ENCODE measurements at regions not wholly inside any gene's neighbourhood (a gene's known extent, or its start where the extent isn't known, plus 50 kb on each side); places are given as distances from the start of the nearest gene placed in this dataset.
"Not testable (repeated sequence)": the region's sequence is repeated elsewhere in the genome, so short reads cannot be mapped to it uniquely, and the experiment has no call there.

- no peak overlapping the region for H3K27ac Mint-ChIP-seq
- DNase-seq, result no peak
- no peaks in the 10 kb centered on the region for H3K4me1 Mint-ChIP-seq
- no peaks in the 10 kb centered on the region for H3K36me3 Mint-ChIP-seq
- peaks cover 0 to 21% (median 7%) of the 10 kb centered on the region in 6 donors for H3K9me3 Mint-ChIP-seq
- H3K4me3 Mint-ChIP-seq, result no peak overlapping the region
- peaks cover 0 to 1% (median 0%) of the 10 kb centered on the region in 3 donors for H3K27me3 Mint-ChIP-seq (ENCODE audit: low read depth in 3 of 3)
Measured at GRCh38 chr1:104648269-104648691, 898.6 kb downstream of the AMY1C start.

- H3K27ac Mint-ChIP-seq, result not testable (repeated sequence)
Measured at GRCh38 chr1:104664374-104664773, 914.7 kb downstream of the AMY1C start.

GRCh38 chr1:104665300-104665699 lies 915.6 kb downstream of the AMY1C start:
- H3K36me3 Mint-ChIP-seq, result peaks cover 0 to 3% (median 2%) of the 10 kb centered on the region in 3 donors
- peaks cover 9 to 41% (median 25%) of the 10 kb centered on the region in 6 donors for H3K9me3 Mint-ChIP-seq
- no peak for DNase-seq
- H3K4me3 Mint-ChIP-seq, result no peak overlapping the region
- no peak overlapping the region for H3K27ac Mint-ChIP-seq
- no peaks in the 10 kb centered on the region for H3K27me3 Mint-ChIP-seq (ENCODE audit: low read depth in 3 of 3)
- H3K4me1 Mint-ChIP-seq, result no peaks in the 10 kb centered on the region

More at GRCh38 chr1:104664374-104664773, 914.7 kb downstream of the AMY1C start:
- H3K9me3 Mint-ChIP-seq, result peaks cover 9 to 33% (median 22%) of the 10 kb centered on the region in 6 donors
- H3K36me3 Mint-ChIP-seq; H3K4me3 Mint-ChIP-seq; DNase-seq; H3K27me3 Mint-ChIP-seq (ENCODE audit: low read depth in 3 of 3); H3K4me1 Mint-ChIP-seq: not testable (repeated sequence)

- no peak overlapping the region for H3K27ac Mint-ChIP-seq
- peaks cover 0 to 3% (median 0%) of the 10 kb centered on the region in 3 donors for H3K36me3 Mint-ChIP-seq
- H3K4me3 Mint-ChIP-seq, result no peak overlapping the region
- DNase-seq, result no peak
- no peaks in the 10 kb centered on the region for H3K27me3 Mint-ChIP-seq (ENCODE audit: low read depth in 3 of 3)
- no peaks in the 10 kb centered on the region for H3K4me1 Mint-ChIP-seq
- peaks cover 9 to 48% (median 15%) of the 10 kb centered on the region in 6 donors for H3K9me3 Mint-ChIP-seq
Measured at GRCh38 chr1:104671684-104672353, 922.1 kb downstream of the AMY1C start.

GRCh38 chr1:104699433-104699832 lies 949.7 kb downstream of the AMY1C start:
- peaks cover 17 to 60% (median 38%) of the 10 kb centered on the region in 6 donors for H3K9me3 Mint-ChIP-seq
- H3K27me3 Mint-ChIP-seq (ENCODE audit: low read depth in 3 of 3), result peaks cover 0 to 2% (median 1%) of the 10 kb centered on the region in 3 donors
- no peaks in the 10 kb centered on the region for H3K36me3 Mint-ChIP-seq
- H3K4me3 Mint-ChIP-seq, result no peak overlapping the region
- H3K27ac Mint-ChIP-seq, result no peak overlapping the region
- DNase-seq, result no peak
- H3K4me1 Mint-ChIP-seq, result no peaks in the 10 kb centered on the region

GRCh38 chr1:104702731-104703130 lies 953.0 kb downstream of the AMY1C start:
- Mint-ChIP-seq H3K4me3 (no peak overlapping the region), H3K9me3 (peaks cover 11 to 36% (median 22%) of the 10 kb centered on the region in 6 donors)

GRCh38 chr1:104706631-104707147 lies 957.0 kb downstream of the AMY1C start:
- H3K36me3 Mint-ChIP-seq, result no peaks in the 10 kb centered on the region
- no peaks in the 10 kb centered on the region for H3K4me1 Mint-ChIP-seq
- no peak overlapping the region for H3K27ac Mint-ChIP-seq
- H3K9me3 Mint-ChIP-seq, result peaks cover 16 to 55% (median 29%) of the 10 kb centered on the region in 6 donors
- H3K27me3 Mint-ChIP-seq (ENCODE audit: low read depth in 3 of 3), result no peaks in the 10 kb centered on the region
- DNase-seq, result no peak
- H3K4me3 Mint-ChIP-seq, result no peak overlapping the region

More at GRCh38 chr1:104702731-104703130, 953.0 kb downstream of the AMY1C start:
- DNase-seq, result no peak
- peaks cover 0 to 1% (median 0%) of the 10 kb centered on the region in 3 donors for H3K27me3 Mint-ChIP-seq (ENCODE audit: low read depth in 3 of 3)
- H3K36me3 Mint-ChIP-seq, result no peaks in the 10 kb centered on the region
- no peak overlapping the region for H3K27ac Mint-ChIP-seq
- H3K4me1 Mint-ChIP-seq, result no peaks in the 10 kb centered on the region

GRCh38 chr1:104718752-104719151 lies 969.1 kb downstream of the AMY1C start:
- Mint-ChIP-seq H3K9me3 (peaks cover 7 to 40% (median 28%) of the 10 kb centered on the region in 6 donors), H3K36me3 (no peaks in the 10 kb centered on the region), H3K4me1 (no peaks in the 10 kb centered on the region), H3K27me3 (ENCODE audit: low read depth in 3 of 3) (no peaks in the 10 kb centered on the region), H3K4me3 (no peak overlapping the region), H3K27ac (no peak overlapping the region)
- no peak for DNase-seq

GRCh38 chr1:104720741-104721140 lies 971.0 kb downstream of the AMY1C start:
- DNase-seq, result no peak
- Mint-ChIP-seq H3K4me1 (no peaks in the 10 kb centered on the region), H3K27me3 (ENCODE audit: low read depth in 3 of 3) (no peaks in the 10 kb centered on the region), H3K27ac (no peak overlapping the region), H3K4me3 (no peak overlapping the region), H3K36me3 (no peaks in the 10 kb centered on the region), H3K9me3 (peaks cover 13 to 49% (median 39%) of the 10 kb centered on the region in 6 donors)

- H3K4me3 Mint-ChIP-seq, result no peak overlapping the region
- H3K9me3 Mint-ChIP-seq, result peaks cover 14 to 67% (median 38%) of the 10 kb centered on the region in 6 donors
- DNase-seq, result no peak
- H3K27ac Mint-ChIP-seq, result no peak overlapping the region
- no peaks in the 10 kb centered on the region for H3K27me3 Mint-ChIP-seq (ENCODE audit: low read depth in 3 of 3)
- H3K4me1 Mint-ChIP-seq, result no peaks in the 10 kb centered on the region
- no peaks in the 10 kb centered on the region for H3K36me3 Mint-ChIP-seq
Measured at GRCh38 chr1:104726917-104727316, 977.2 kb downstream of the AMY1C start.

GRCh38 chr1:104733866-104734265 lies 984.2 kb downstream of the AMY1C start:
- no peak overlapping the region for H3K27ac Mint-ChIP-seq
- peaks cover 0 to 2% (median 0%) of the 10 kb centered on the region in 3 donors for H3K27me3 Mint-ChIP-seq (ENCODE audit: low read depth in 3 of 3)
- no peaks in the 10 kb centered on the region for H3K36me3 Mint-ChIP-seq

GRCh38 chr1:104745875-104746274 lies 996.2 kb downstream of the AMY1C start:
- no peaks in the 10 kb centered on the region for H3K36me3 Mint-ChIP-seq
- H3K27me3 Mint-ChIP-seq (ENCODE audit: low read depth in 3 of 3), result no peaks in the 10 kb centered on the region
- H3K27ac Mint-ChIP-seq, result no peak overlapping the region
- no peak for DNase-seq
- H3K4me1 Mint-ChIP-seq, result no peaks in the 10 kb centered on the region
- peaks cover 0 to 33% (median 16%) of the 10 kb centered on the region in 6 donors for H3K9me3 Mint-ChIP-seq
- H3K4me3 Mint-ChIP-seq, result no peak overlapping the region

More at GRCh38 chr1:104733866-104734265, 984.2 kb downstream of the AMY1C start:
- Mint-ChIP-seq H3K9me3 (peaks cover 4 to 55% (median 28%) of the 10 kb centered on the region in 6 donors), H3K4me1 (no peaks in the 10 kb centered on the region), H3K4me3 (no peak overlapping the region)
- no peak for DNase-seq

GRCh38 chr1:104746994-104747393 lies 997.3 kb downstream of the AMY1C start:
- no peak overlapping the region for H3K27ac Mint-ChIP-seq
- no peak overlapping the region for H3K4me3 Mint-ChIP-seq
- DNase-seq, result no peak
- no peaks in the 10 kb centered on the region for H3K4me1 Mint-ChIP-seq
- peaks cover 5 to 35% (median 22%) of the 10 kb centered on the region in 6 donors for H3K9me3 Mint-ChIP-seq
- H3K27me3 Mint-ChIP-seq (ENCODE audit: low read depth in 3 of 3), result no peaks in the 10 kb centered on the region
- no peaks in the 10 kb centered on the region for H3K36me3 Mint-ChIP-seq

- Mint-ChIP-seq H3K27me3 (ENCODE audit: low read depth in 3 of 3) (no peaks in the 10 kb centered on the region), H3K36me3 (no peaks in the 10 kb centered on the region), H3K27ac (no peak overlapping the region), H3K4me1 (no peaks in the 10 kb centered on the region), H3K9me3 (peaks cover 4 to 36% (median 21%) of the 10 kb centered on the region in 6 donors), H3K4me3 (no peak overlapping the region)
- no peak for DNase-seq
Measured at GRCh38 chr1:104760017-104760416, 1010.3 kb downstream of the AMY1C start.

Data from immature natural killer cell (primary cell).